OCI-LY7 (cell line): ENCODE measurements at regions not wholly inside any gene's neighbourhood (a gene's known extent, or its start where the extent isn't known, plus 50 kb on each side); places are given as distances from the start of the nearest gene placed in this dataset.

Source experiments
- BruUV-seq: library from RNA; stranded (reverse); fragments of 400-500 nt; replicated peaks from 2 replicates; lab custom pipeline; 2021; lab: Mats Ljungman, UMichigan
- CTCF ChIA-PET: fragments of 300-600 bp; sonication (Branson Sonifier 250); formaldehyde crosslinking; loops from one replicate; lab custom pipeline; 2022; ENCODE audit warnings: antibody characterized with exemption; ENCODE audit not compliant: unreplicated experiment; lab: Charles Lee
- POLR2A ChIA-PET: fragments of 300-600 bp; sonication (Branson Sonifier 250); formaldehyde crosslinking; loops from one replicate; lab custom pipeline; 2022; ENCODE audit warnings: antibody characterized with exemption; lab: Charles Lee
- DNase-seq: peaks from one replicate; pipeline ENCODE4 v3.0.0-alpha.2; 2015; ENCODE audit warnings: low spot score
- H2AFZ ChIP-seq: fragments of 200-600 bp; sonication (generic), shearing (Covaris generic); 2 replicates; pipeline ENCODE4 v1.6.1; 2014; ENCODE audit warnings: mild to moderate bottlenecking, antibody characterized with exemption, low read length, moderate library complexity
- H3K27ac ChIP-seq: fragments of 200-600 bp; sonication (generic); 2 replicates; pipeline ENCODE4 v1.5.1; 2014; ENCODE audit warnings: mixed run types, low read depth, mild to moderate bottlenecking, moderate library complexity, low read length, inconsistent platforms; ENCODE audit not compliant: poor library complexity, severe bottlenecking
- H3K36me3 ChIP-seq: fragments of 200-600 bp; sonication (generic); 2 replicates; pipeline ENCODE4 v1.6.1; 2014; ENCODE audit warnings: mild to moderate bottlenecking, antibody characterized with exemption, low read length, moderate library complexity, mixed read lengths; ENCODE audit not compliant: insufficient read depth
- H3K4me1 ChIP-seq: fragments of 200-600 bp; sonication (generic); 2 replicates; pipeline ENCODE4 v1.5.1; 2014; ENCODE audit warnings: mild to moderate bottlenecking, low read length; ENCODE audit not compliant: insufficient read depth, poor library complexity, severe bottlenecking
- H3K4me2 ChIP-seq: fragments of 200-600 bp; sonication (generic); 2 replicates; pipeline ENCODE4 v1.6.1; 2014; ENCODE audit warnings: mild to moderate bottlenecking, low read length
- H3K4me3 ChIP-seq: fragments of 200-600 bp; sonication (generic); 2 replicates; pipeline ENCODE4 v1.5.1; 2014; ENCODE audit warnings: mild to moderate bottlenecking, low read depth, low read length; ENCODE audit not compliant: poor library complexity, severe bottlenecking
- H3K79me2 ChIP-seq: fragments of 200-600 bp; sonication (generic); 2 replicates; pipeline ENCODE4 v1.6.1; 2016; ENCODE audit warnings: low read depth, mild to moderate bottlenecking, low read length, moderate library complexity, mixed read lengths; ENCODE audit not compliant: insufficient read depth
- H3K9me2 ChIP-seq: fragments of 200-600 bp; sonication (generic); 2 replicates; pipeline ENCODE4 v1.6.1; 2016; ENCODE audit warnings: mild to moderate bottlenecking, low read length, mixed read lengths; ENCODE audit not compliant: insufficient read depth
- H3K9me3 ChIP-seq: fragments of 200-600 bp; sonication (generic); 2 replicates; pipeline ENCODE4 v1.6.1; 2014; ENCODE audit warnings: mild to moderate bottlenecking, mixed run types, low read length, mixed read lengths
- H4K20me1 ChIP-seq: fragments of 200-600 bp; sonication (generic); 2 replicates; pipeline ENCODE4 v1.6.1; 2014; ENCODE audit warnings: mild to moderate bottlenecking, antibody characterized with exemption, low read length, moderate library complexity, mixed read lengths; ENCODE audit not compliant: insufficient read depth
- EZH2phosphoT487 ChIP-seq: fragments of 200-600 bp; sonication (generic); IDR thresholded peaks from 2 replicates; pipeline ENCODE4 v1.6.1; 2018; ENCODE audit warnings: low read depth, borderline replicate concordance, mild to moderate bottlenecking, mixed run types, antibody characterized with exemption, low read length, moderate library complexity, mixed read lengths
- intact Hi-C: fragments of 100-400 bp; cut with micrococcal nuclease; formaldehyde crosslinking; loops from one replicate; pipeline ENCODE4 v1.10.0; 2022; ENCODE audit not compliant: unreplicated experiment
- TF ChIP-seq, protein P1 (sequence below): fragments of 200-600 bp; sonication (generic); conservative IDR thresholded peaks from 2 replicates; pipeline ENCODE4 v1.5.1; 2014; ENCODE audit warnings: mild to moderate bottlenecking, antibody characterized with exemption, low read length, moderate library complexity, mixed read lengths

DNA sequence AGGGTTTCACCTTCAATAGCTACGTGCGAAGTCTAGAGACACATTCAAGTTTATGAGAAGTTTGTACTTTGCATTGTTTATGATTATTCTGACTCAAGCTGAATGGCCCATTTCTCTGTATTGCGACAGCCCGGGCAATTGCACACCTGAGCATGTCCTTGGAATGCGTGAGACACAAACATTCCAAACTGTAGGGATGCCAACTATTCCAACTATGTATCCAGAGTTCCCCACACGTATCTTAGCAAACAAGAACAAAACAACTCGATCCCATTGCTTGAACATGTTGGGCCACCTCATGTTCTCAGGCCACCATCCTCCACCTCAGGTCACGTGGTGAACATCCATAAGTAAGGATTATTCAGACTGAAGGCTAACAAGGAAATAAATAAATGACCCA is 51.4 kb upstream of the EGFR start:
- no peak for TF ChIP-seq EZH2phosphoT487
- TF ChIP-seq, protein P1, sequence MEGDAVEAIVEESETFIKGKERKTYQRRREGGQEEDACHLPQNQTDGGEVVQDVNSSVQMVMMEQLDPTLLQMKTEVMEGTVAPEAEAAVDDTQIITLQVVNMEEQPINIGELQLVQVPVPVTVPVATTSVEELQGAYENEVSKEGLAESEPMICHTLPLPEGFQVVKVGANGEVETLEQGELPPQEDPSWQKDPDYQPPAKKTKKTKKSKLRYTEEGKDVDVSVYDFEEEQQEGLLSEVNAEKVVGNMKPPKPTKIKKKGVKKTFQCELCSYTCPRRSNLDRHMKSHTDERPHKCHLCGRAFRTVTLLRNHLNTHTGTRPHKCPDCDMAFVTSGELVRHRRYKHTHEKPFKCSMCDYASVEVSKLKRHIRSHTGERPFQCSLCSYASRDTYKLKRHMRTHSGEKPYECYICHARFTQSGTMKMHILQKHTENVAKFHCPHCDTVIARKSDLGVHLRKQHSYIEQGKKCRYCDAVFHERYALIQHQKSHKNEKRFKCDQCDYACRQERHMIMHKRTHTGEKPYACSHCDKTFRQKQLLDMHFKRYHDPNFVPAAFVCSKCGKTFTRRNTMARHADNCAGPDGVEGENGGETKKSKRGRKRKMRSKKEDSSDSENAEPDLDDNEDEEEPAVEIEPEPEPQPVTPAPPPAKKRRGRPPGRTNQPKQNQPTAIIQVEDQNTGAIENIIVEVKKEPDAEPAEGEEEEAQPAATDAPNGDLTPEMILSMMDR = no peak
- no peaks in the 10 kb centered on the region for H3K9me3 ChIP-seq
- H3K36me3 ChIP-seq = no peaks in the 10 kb centered on the region
- intact Hi-C loops = no loop called here
- no peaks in the 10 kb centered on the region for H3K79me2 ChIP-seq
- ChIA-PET POLR2A (no interaction called here), CTCF (no interaction called here)
- no peaks in the 10 kb centered on the region for H3K4me1 ChIP-seq
- H2AFZ ChIP-seq = no peak overlapping the region
- H3K27ac ChIP-seq = no peak overlapping the region
- no peaks in the 10 kb centered on the region for H3K9me2 ChIP-seq
- no peaks in the 10 kb centered on the region for H4K20me1 ChIP-seq
- no peak overlapping the region for H3K4me2 ChIP-seq
- BruUV-seq = no TSS peak
- H3K4me3 ChIP-seq = no peak overlapping the region
- DNase-seq = no peak

DNA sequence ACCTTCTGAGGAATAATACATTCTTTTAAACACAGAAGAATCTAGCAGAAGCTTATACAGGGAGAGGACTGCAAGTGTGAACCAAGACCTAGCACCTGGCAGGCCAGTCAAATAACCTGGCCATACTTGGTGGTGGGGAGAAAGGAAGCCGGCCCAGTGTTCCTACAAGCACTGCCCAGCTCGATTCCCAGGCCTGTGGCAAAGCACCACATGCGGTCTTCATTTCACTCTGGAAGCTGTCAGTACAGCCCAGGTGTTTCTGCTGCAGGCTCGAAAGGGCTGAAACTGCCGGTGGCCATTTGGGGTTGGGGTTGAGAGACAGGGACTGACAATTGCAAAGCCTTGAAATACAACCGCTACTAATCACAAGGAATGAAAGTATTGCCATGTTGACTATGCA is 50.8 kb upstream of the EGFR start:
- Histone ChIP-seq H3K27ac (no peak overlapping the region), H3K79me2 (no peaks in the 10 kb centered on the region), H3K9me3 (0 out of 2 replicates have a peak, but pooled peaks cover 1% of the 10 kb centered on the region), H3K36me3 (no peaks in the 10 kb centered on the region), H2AFZ (no peak overlapping the region), H4K20me1 (no peaks in the 10 kb centered on the region), H3K4me1 (no peaks in the 10 kb centered on the region), H3K4me3 (no peak overlapping the region), H3K4me2 (no peak overlapping the region), H3K9me2 (no peaks in the 10 kb centered on the region)
- ChIA-PET CTCF (no interaction called here), POLR2A (no interaction called here)
- TF ChIP-seq EZH2phosphoT487 = no peak
- TF ChIP-seq, protein P1 = no peak
- BruUV-seq = no TSS peak
- DNase-seq = no peak
- intact Hi-C loops = no loop called here
